ENCODE measurements at regions not wholly inside any gene's neighbourhood (a gene's known extent, or its start where the extent isn't known, plus 50 kb on each side); places are given as distances from the start of the nearest gene placed in this dataset.

GRCh38 chr3:168416446-168416845, 320.7 kb upstream of the GOLIM4 start:
- TF ChIP-seq, protein P1, sequence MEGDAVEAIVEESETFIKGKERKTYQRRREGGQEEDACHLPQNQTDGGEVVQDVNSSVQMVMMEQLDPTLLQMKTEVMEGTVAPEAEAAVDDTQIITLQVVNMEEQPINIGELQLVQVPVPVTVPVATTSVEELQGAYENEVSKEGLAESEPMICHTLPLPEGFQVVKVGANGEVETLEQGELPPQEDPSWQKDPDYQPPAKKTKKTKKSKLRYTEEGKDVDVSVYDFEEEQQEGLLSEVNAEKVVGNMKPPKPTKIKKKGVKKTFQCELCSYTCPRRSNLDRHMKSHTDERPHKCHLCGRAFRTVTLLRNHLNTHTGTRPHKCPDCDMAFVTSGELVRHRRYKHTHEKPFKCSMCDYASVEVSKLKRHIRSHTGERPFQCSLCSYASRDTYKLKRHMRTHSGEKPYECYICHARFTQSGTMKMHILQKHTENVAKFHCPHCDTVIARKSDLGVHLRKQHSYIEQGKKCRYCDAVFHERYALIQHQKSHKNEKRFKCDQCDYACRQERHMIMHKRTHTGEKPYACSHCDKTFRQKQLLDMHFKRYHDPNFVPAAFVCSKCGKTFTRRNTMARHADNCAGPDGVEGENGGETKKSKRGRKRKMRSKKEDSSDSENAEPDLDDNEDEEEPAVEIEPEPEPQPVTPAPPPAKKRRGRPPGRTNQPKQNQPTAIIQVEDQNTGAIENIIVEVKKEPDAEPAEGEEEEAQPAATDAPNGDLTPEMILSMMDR (IDR thresholded peaks at IDR 0.05), result no peak
- no peak for TF ChIP-seq POLR2A (IDR thresholded peaks at IDR 0.05)

Measured in thyroid gland (tissue), 4 donors.